ENCODE measurements at regions not wholly inside any gene's neighbourhood (a gene's known extent, or its start where the extent isn't known, plus 50 kb on each side); places are given as distances from the start of the nearest gene placed in this dataset.

- TF ChIP-seq EZH2phosphoT487 (IDR thresholded peaks at IDR 0.05; ENCODE audit: borderline replicate concordance, low read length) (no peak), EZH2 (IDR thresholded peaks at IDR 0.05; ENCODE audit: low read length, unreplicated experiment) (no peak), CTCF (conservative IDR thresholded peaks at IDR 0.05; ENCODE audit: low read depth, low read length) (no peak)
These were observed 578.5 kb upstream of the MKI67 start for GRCh38 chr10:128704716-128705115.

All from PC-3 (cell line).